ENCODE measurements at regions not wholly inside any gene's neighbourhood (a gene's known extent, or its start where the extent isn't known, plus 50 kb on each side); places are given as distances from the start of the nearest gene placed in this dataset.

- DNase-seq (ENCODE audit: low spot score): no peak
Measured at GRCh38 chr3:73796382-73796781, 171.6 kb upstream of the PDZRN3 start.

- no peak for DNase-seq (ENCODE audit: low spot score)
Measured at GRCh38 chr3:73791356-73791755, 166.6 kb upstream of the PDZRN3 start.

GRCh38 chr3:73789825-73790444 lies 165.2 kb upstream of the PDZRN3 start:
- DNase-seq (ENCODE audit: low spot score): no peak

DNA sequence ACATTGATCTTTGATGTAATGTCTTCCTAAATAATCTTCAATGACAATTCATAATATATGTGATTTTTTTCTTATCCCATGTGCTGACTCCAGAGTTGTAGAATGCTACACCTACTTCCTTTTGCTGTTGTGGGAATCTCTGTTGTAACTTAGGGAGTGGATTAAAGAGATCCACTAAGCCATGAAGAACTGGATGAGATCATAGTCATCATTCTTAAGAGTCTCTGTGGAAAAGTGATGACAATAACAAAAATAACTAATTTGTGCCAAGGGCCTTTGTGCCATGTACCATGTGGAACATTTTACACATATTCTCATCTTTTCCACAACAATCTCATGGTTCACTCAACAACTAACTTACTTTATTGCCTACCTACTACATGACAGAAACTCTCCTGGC lies 162.9 kb upstream of the PDZRN3 start:
- no peak for DNase-seq (ENCODE audit: low spot score)

DNA sequence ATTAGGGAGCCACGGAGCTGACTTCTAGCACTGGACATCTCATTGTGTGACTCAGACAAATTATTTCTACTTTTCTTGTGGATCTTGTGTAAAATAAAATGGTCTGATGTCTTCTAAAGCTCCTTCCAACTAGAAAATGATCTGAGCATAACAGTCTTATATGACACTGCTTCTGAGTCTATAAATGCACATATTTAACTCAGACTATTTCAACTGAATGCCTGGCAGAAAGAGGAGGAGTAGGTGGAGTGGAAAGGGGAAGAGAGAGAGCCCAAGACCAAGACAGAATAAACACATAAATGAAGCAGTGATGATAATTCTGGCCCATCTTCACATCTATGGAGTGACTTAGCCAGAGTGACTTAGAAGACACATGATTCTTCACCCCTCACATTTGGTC lies 162.3 kb upstream of the PDZRN3 start:
- no peak for DNase-seq (ENCODE audit: low spot score)

DNA sequence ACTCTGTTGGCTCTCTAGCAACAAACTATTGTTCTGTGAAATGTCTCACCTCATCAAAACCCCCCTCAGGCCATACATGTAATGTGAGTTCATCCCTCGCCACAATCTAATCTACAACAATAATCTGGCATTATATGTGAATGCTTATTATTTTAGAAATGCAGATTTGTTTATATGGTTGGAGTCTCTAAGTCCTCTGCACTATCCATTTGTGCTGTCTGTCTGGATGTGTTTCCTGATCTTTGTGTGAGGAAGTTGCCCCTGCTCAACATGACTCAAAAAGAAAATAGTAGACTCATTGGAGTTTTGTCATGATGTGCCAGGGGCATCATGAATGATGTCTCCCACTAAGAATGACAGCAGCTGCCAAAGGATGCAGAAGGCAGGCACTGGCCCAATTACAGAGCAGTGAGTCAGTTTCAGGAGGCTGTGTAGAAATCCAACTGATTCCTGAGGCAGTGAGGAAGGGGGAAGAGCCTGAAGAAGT lies 161.6 kb upstream of the PDZRN3 start:
- DNase-seq (ENCODE audit: low spot score): no peak

GRCh38 chr3:73784686-73785392 lies 160.1 kb upstream of the PDZRN3 start:
- no peak for DNase-seq (ENCODE audit: low spot score)

DNA sequence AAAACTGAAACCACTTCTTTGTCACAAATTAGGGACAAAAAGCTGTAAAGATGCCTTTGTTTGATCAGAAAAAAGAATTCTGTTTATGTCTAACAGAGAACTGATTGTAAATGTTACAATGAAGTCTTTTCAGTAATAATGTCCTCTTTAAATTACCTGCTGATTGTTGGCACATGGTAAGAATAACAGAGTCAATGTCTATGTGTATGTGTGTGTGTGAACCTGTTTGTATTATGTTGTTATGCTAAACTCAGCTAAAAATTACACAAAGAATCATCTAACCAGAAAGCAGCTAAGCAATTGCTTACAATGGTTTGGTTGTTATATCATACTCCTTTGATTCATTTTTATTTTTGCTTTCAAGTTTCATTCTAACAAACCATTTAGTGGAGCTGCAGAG lies 159.1 kb upstream of the PDZRN3 start:
- DNase-seq (ENCODE audit: low spot score): no peak

DNA sequence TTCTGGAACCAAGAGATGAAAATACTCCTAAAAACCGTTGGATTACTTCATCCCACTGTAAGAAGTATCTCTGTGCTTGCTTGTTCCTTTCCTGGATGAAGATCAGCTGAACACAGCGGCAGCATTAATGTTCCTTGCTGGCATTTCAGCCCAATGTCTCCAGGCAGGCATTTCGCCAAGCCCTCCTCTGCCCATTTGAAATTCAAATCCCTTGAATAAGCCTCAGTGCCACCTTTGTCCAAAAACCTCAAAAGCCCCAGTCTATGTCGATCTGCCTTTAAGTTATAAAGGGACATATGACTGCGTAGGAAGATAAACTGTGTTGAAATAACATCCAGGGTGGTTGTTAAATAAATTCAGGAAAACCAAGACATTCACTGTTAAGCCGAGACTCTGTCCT lies 156.8 kb upstream of the PDZRN3 start:
- no peak for DNase-seq (ENCODE audit: low spot score)

GRCh38 chr3:73774645-73775044 lies 149.9 kb upstream of the PDZRN3 start:
- DNase-seq (ENCODE audit: low spot score): no peak

DNA sequence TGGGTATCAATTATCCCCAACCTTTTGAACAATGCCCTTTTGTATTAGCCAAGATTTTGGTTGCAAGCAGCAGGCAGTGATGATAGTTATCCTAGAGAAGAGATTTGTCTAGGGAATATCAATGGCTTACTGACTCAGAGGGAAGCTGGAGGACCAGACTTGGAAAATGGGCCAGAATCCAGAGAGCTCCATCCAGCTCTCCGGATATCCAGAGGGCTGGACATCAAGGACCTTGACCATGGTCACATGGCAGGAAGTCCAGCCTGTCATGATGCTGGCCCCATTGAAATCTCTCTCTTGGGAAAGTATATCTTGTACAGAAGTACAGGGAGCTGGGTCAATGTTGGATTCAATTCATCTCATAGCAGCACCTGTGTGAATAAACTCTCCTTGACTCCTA lies 148.5 kb upstream of the PDZRN3 start:
- DNase-seq (ENCODE audit: low spot score): no peak

GRCh38 chr3:73772076-73772886 lies 147.5 kb upstream of the PDZRN3 start:
- no peak for DNase-seq (ENCODE audit: low spot score)

DNA sequence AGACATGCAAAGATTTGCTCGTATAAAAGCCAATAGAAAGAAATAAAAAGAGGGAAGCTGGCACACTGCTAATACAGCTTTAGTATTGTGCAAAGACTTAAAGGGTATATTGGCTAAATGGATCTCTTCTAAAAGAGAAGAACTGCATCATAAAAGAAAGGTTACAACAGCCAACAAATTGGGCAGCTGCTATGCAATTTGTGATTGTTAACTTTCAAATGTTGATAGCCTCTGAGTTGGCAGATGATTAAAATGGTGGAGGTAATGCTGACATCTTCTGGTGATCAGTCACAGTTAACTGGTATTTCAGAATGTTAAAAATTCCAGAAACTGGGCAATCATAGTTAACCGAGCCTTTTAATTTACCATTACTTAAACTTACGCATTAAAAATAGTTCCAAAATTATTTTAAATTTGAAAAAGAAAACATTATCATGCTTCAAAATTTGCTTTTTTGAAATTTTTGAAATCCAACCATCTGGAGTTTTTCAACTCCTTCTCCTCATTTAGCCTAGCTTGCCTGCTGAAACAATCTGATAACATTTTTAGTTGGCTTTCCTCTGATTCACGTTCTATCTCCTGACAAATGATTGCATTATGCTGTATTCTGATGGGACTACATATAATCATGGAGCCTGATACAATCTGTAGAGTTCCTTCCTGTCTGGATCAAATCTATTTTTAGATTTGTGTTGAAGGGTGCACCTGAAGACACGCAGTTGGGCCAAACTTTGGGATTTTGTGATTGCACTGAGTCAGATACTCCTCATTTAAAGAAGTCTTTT lies 144.0 kb upstream of the PDZRN3 start:
- DNase-seq (ENCODE audit: low spot score): no peak

DNA sequence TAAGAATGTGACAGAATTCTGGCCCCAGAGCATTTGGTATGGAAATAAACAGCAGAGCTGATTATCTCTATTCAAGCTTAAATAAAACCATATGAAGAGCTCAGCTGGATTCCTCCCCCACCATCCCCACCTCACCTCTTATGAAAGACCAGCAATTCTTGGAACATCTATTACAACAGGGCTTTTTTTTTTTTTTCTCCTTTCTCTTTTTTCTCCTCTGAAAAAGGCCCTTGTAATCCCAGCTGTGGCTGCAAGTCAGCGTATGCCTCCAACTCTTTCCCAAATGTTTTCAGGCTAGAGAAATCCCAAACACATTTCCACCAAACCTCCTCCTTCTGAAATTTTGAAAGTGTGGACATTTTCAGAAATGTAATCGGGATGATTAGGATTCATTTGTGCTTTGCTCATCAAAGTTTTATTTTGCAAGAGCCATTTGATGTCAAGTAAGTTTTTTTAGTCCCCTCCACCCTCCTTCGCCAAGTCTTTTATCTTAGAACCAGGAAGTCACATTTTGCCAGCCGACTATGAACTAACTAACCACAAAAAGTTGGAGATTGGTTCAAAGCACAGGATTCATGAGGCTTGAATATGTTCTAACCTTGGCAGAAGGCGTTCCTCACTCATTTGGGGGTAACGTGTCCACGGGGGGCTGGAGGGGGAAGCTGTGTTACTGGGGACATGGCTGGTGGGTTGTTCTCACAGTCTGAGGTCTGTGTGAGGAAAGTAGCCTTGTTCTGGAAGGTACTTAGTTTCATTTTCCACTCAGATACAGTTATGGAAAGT lies 142.0 kb upstream of the PDZRN3 start:
- no peak for DNase-seq (ENCODE audit: low spot score)

- DNase-seq (ENCODE audit: low spot score): no peak
Measured at GRCh38 chr3:73765878-73766545, 141.3 kb upstream of the PDZRN3 start.

GRCh38 chr3:73762855-73763254 lies 138.1 kb upstream of the PDZRN3 start:
- no peak for DNase-seq (ENCODE audit: low spot score)

- no peak for DNase-seq (ENCODE audit: low spot score)
Measured at GRCh38 chr3:73759297-73759711, 134.6 kb upstream of the PDZRN3 start.

DNA sequence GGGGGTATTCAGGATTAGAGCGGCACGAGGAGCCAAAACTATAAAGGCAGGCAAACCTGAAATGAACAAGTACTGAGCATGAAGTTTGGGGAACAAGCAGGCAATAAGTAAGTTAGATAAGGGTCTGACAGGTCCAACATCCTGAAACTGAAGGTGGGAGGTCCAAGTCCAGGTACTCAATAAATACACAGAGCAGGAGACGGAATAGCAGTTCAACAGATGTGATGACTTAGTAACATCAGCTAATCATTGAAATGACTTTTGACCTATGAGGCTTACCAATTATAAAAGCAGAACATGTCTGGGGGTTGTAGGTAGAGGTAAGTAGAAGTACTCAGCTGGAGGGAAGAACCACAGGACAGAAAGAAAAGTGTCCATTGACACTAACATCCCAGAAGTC lies 132.8 kb upstream of the PDZRN3 start:
- no peak for DNase-seq (ENCODE audit: low spot score)

- no peak for DNase-seq (ENCODE audit: low spot score)
Measured at GRCh38 chr3:73753985-73754384, 129.2 kb upstream of the PDZRN3 start.

- DNase-seq (ENCODE audit: low spot score): no peak
Measured at GRCh38 chr3:73752338-73752737, 127.6 kb upstream of the PDZRN3 start.

DNA sequence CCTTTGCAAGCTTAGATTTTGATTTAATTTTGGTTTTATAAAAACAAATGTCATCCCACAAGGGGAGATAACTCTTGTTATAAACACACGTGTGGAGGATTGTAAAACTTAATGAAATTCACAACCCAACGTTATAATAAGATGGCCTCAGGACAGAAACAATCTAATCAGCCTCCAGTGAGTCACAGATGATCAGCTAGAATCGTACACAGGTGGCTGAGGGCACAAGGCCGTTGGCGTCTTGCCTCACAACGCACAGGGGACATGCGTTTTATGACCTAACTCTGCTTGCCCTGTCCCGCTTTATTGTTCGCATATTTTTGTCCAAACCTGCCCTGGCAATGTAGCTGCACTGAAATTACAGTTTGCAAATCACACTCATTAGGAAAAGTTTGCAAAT lies 121.9 kb upstream of the PDZRN3 start:
- DNase-seq (ENCODE audit: low spot score): no peak
